HG03378 (cell line): ENCODE measurements at regions not wholly inside any gene's neighbourhood (a gene's known extent, or its start where the extent isn't known, plus 50 kb on each side); places are given as distances from the start of the nearest gene placed in this dataset.
"Not testable (repeated sequence)": the region's sequence is repeated elsewhere in the genome, so short reads cannot be mapped to it uniquely, and the experiment has no call there.

Experiments used
- ATAC-seq: cut with Tn5 transposase; IDR thresholded peaks from one replicate; pipeline ENCODE4 v1.9.1; 2021; ENCODE audit warnings: mild to moderate bottlenecking, moderate library complexity; ENCODE audit not compliant: unreplicated experiment

- not testable (repeated sequence) for ATAC-seq
Observed at GRCh38 chr7:112592565-112593263, 111.9 kb downstream of the LSMEM1 start.

GRCh38 chr7:112594397-112594796 is 113.6 kb downstream of the LSMEM1 start:
- ATAC-seq, result no peak

GRCh38 chr7:112596260-112596659 is 115.5 kb downstream of the LSMEM1 start:
- ATAC-seq, result no peak

GRCh38 chr7:112596981-112597380 is 116.2 kb downstream of the LSMEM1 start:
- ATAC-seq, result no peak

GRCh38 chr7:112603673-112604072 is 122.9 kb downstream of the LSMEM1 start:
- ATAC-seq, result no peak

DNA sequence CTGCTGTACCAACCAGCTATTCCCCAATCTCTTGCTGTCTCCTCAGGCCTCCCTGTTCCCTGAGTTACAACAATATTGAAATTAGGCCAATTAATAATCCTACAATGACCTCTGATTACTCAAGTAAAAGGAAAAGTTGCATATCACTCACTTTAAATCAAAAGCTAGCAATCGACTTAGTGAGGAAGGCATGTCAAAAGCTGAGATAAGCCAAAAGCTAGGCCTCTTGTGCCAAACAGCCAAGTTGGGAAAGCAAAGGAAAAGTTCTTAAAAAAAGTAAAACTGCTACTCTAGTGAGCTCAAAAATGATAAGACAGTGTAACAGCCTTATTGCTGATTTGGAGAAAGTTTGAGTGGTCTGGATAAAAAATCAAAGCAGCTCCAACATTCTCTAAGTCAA is 129.8 kb downstream of the LSMEM1 start:
- ATAC-seq, result no peak

DNA sequence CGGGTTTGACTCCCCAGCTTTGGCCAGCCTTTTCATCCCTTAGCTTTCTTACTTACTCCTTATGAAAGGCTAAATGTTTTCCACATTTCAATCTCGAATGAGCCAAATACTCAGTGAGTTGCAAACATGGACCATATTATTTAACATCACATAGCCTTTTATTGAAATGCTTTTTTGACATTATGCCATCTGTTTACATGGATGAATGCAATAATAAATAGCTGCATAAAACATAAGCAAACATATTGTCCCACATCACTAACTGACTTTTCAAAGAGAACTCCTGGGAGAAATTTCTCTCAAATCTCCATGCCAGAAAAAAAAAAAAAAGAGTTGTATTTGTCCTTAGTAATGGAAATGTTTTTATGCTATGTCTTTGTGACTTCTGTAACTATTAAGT is 134.9 kb downstream of the LSMEM1 start:
- ATAC-seq, result no peak

- ATAC-seq, result no peak
Observed at GRCh38 chr7:112616295-112616694, 135.5 kb downstream of the LSMEM1 start.

- no peak for ATAC-seq
Observed at GRCh38 chr7:112619343-112619742, 138.6 kb downstream of the LSMEM1 start.

DNA sequence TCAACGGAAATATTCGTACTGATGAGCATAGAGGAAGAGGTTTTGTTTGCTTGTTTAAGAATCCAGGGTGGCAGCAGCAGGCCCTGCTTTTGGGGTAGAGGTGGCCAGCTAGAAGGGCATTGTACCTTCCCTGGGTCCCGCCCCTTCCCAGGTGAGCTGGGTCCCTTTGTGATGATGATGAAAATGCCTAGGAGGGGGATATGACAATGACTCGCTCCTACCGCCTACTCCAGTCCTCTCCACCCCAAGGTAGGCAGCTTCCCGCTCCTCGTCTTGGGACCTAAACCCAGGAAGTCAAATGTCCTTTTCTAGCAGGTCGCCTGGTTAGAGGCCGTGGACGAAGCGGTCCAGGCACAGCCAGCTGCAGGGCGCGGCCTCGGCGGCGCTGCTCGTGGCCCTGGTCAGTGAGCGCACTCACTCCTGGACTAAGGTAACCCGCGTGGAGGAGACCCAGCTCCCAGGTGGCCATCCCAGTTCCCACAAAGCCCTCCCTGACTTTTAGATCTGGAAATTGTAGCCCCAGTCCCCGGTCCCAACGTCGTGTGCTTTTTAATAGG is 141.4 kb downstream of the LSMEM1 start:
- ATAC-seq, result no peak

- ATAC-seq, result no peak
Observed at GRCh38 chr7:112624416-112624815, 143.6 kb downstream of the LSMEM1 start.

- ATAC-seq, result no peak
Observed at GRCh38 chr7:112630565-112630964, 149.8 kb downstream of the LSMEM1 start.

DNA sequence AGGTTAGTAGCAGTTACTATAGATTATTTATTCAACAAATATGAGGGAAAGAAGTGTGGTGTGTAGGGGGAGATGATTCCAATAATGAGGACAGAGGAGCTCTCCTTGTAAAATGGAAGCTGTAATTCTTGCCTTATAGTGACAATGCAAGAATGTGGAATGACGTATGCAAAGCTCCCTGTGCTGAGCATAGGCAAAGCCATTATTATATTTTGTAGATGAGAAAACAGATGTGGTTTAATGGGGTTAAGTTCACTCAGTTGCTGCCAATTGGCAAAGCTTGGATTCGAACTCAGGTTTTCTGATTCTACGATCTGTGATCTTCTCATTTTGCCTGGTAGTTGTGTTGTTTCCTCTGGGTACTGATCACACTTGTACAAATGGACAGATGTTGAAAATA is 153.3 kb downstream of the LSMEM1 start:
- no peak for ATAC-seq

- no peak for ATAC-seq
Observed at GRCh38 chr7:112635742-112636141, 154.5 kb downstream of the TMEM168 start.

- ATAC-seq, result no peak
Observed at GRCh38 chr7:112638675-112639400, 151.4 kb downstream of the TMEM168 start.

DNA sequence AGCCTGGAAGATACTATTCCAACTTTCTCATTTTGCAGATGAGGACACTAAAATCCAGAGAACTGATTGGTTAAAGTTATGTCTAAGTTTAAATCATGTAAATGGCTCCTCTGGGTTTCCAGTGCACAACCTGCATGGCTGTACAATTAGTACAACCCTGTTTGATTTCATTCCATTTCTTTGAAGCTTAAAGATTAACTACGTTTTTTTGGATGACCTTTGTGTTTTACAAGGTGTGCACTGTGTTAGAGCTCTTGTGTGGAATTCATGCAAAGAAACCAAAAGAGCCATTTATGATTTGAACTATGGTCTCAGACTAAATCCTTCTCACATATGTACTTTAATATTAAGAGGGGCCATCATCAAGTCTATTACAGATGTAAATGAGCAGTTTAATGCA is 149.5 kb downstream of the TMEM168 start:
- no peak for ATAC-seq

GRCh38 chr7:112646783-112647182 is 143.4 kb downstream of the TMEM168 start:
- no peak for ATAC-seq

DNA sequence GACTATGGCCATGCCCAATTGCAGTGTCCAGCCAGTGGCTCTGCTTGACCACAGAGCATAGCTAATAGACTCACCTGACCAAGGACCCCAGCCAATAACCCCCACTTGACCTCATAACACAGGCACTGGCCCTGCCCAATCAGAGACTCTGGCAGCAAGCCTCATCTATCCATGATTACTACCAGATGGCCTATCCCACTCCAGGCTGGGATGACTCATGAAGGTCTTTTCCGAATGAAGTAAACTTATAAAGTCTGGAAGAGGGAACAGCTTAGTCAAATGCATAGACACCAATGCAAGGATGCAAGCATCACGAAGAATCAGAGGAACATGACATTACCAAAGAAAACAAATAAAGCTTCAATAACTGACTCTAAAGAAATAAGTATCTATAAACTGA is 141.4 kb downstream of the TMEM168 start:
- no peak for ATAC-seq

GRCh38 chr7:112649560-112649959 is 140.6 kb downstream of the TMEM168 start:
- ATAC-seq, result no peak

GRCh38 chr7:112654322-112655216 is 135.6 kb downstream of the TMEM168 start:
- no peak for ATAC-seq

- ATAC-seq, result no peak
Observed at GRCh38 chr7:112665709-112666108, 124.5 kb downstream of the TMEM168 start.
